Spleen (tissue), 7 donors: ENCODE measurements at regions not wholly inside any gene's neighbourhood (a gene's known extent, or its start where the extent isn't known, plus 50 kb on each side); places are given as distances from the start of the nearest gene placed in this dataset.

Experiments
- POLR2AphosphoS5 ChIP-seq, 3 donors: sonication (generic); formaldehyde crosslinking; IDR thresholded peaks; one replicate each; pipeline ENCODE4 v1.5.1; 2017; ENCODE audit warnings: antibody characterized with exemption in 3 of 3
- TF ChIP-seq, protein P1 (sequence below), 11 experiments: fragments of 200-600 bp in 7 of 11; fragments of 450-650 bp in 4 of 11; sonication (generic) in 4 of 11; IDR thresholded peaks in 8 of 11; conservative IDR thresholded peaks in 3 of 11; 1 replicate in 7 of 11; 2 replicates in 4 of 11; pipeline versions ENCODE4 v1.4.0 to v1.8.0; 2016 to 2021; ENCODE audit warnings: antibody characterized with exemption in 11 of 11, inconsistent platforms in 4 of 11, mild to moderate bottlenecking in 1 of 11
- donor health status: DM: no; HTN: no; CAD: no; lungs with moderate emphysema.
- donor health status: DM: no; HTN: no; CAD: no.
- donor health status: DM: no; HTN: no; CAD: no.

DNA sequence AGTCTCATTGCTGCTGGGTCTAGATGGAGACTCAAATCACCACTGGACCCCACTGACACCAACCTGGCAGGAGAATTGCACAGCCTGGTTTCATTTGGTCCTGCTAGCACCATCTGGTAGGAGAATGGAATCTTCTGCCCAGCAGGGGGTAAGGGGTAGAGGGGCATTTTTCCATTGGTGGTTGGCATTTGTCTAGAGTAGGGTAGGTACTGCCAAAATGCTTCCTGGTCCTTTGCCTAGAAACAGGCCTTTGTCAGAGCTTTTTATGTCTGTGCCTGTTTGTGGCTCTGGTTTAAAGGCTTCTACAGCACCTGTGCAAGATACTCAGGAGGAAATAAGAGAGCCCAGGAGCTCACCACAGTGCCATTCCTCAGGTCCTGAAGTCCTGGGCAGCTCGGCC lies 121.3 kb downstream of the KCTD12 start:
- TF ChIP-seq POLR2AphosphoS5 (IDR thresholded peaks at IDR 0.05), result no peak
- TF ChIP-seq, protein P1, sequence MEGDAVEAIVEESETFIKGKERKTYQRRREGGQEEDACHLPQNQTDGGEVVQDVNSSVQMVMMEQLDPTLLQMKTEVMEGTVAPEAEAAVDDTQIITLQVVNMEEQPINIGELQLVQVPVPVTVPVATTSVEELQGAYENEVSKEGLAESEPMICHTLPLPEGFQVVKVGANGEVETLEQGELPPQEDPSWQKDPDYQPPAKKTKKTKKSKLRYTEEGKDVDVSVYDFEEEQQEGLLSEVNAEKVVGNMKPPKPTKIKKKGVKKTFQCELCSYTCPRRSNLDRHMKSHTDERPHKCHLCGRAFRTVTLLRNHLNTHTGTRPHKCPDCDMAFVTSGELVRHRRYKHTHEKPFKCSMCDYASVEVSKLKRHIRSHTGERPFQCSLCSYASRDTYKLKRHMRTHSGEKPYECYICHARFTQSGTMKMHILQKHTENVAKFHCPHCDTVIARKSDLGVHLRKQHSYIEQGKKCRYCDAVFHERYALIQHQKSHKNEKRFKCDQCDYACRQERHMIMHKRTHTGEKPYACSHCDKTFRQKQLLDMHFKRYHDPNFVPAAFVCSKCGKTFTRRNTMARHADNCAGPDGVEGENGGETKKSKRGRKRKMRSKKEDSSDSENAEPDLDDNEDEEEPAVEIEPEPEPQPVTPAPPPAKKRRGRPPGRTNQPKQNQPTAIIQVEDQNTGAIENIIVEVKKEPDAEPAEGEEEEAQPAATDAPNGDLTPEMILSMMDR (IDR thresholded peaks at IDR 0.05 in 8 of 11, conservative IDR thresholded peaks at IDR 0.05 in 3 of 11), result no peak
